Activated naive CD8-positive, alpha-beta T cell (primary cell): ENCODE measurements at regions not wholly inside any gene's neighbourhood (a gene's known extent, or its start where the extent isn't known, plus 50 kb on each side); places are given as distances from the start of the nearest gene placed in this dataset.

Source experiments
- H3K27ac Mint-ChIP-seq: one replicate; pipeline ENCODE4 v1.8.0; 2021; ENCODE audit warnings: mixed read lengths
- H3K27me3 Mint-ChIP-seq: one replicate; pipeline ENCODE4 v1.8.0; 2021; ENCODE audit warnings: mixed read lengths
- H3K36me3 Mint-ChIP-seq: one replicate; pipeline ENCODE4 v1.8.0; 2021; ENCODE audit warnings: mixed read lengths
- H3K4me1 Mint-ChIP-seq: one replicate; pipeline ENCODE4 v1.8.0; 2021; ENCODE audit warnings: low read depth, mixed read lengths
- H3K4me3 Mint-ChIP-seq: one replicate; pipeline ENCODE4 v1.8.0; 2021; ENCODE audit warnings: mild to moderate bottlenecking, mixed read lengths
- H3K9me3 Mint-ChIP-seq: one replicate; pipeline ENCODE4 v1.8.0; 2021; ENCODE audit warnings: low read depth, mixed read lengths

DNA sequence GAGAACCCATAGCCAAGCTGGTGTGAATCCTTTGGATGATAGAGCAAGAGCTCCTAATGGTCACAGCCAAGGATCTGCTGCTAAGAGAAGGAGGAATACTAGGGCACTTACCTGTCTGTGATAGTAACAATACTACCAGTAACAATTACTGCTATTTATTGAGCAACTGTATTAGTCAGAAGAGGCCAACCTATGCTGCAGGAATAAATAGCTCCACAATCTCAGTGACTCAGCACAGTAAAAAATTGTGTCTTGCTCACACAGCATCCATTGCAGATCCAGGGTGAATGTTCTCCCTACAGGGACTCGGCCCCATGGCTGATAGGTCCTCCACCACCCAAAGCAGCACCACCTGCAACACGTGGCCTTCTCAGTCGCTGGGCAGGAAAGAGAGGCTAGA lies 257.6 kb upstream of the ZMIZ1 start:
- Mint-ChIP-seq H3K9me3 (no peaks in the 10 kb centered on the region), H3K4me1 (no peaks in the 10 kb centered on the region), H3K36me3 (no peaks in the 10 kb centered on the region), H3K27ac (no peak overlapping the region), H3K4me3 (no peak overlapping the region), H3K27me3 (no peaks in the 10 kb centered on the region)

DNA sequence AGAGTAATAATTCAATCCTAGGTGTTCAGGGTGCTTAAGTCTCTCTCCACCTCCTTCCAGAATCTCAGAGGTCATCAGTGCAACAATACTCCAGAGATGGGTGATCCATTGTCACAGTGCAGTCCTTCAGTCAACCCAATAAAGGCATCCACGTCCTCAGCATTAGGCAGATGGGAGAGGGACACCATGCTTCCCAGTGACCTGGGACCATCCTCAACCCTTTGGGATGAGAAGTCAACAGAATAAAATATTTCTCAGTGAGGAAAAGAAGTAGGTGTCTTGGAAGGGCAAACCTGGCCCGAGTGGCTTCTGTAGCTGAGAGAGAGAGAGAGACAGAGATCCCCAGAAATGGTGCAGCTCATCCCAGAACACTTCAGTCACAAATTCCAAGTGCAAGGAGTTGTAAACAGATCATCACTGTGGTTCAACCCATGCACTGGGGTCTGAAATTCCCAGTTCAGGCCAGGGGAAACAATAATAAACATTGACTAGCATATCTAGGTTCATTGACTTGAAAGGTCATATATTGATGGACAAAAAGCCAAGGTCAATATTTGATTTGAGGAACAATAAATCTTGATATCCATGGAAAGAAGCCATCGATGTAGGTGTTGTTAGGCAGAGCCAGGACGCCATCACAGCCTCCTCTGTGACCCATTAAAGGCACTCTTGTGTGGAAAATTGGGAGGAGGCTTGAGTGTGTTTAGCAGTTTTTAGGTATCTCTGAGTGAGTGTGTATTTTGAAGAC lies 256.0 kb upstream of the ZMIZ1 start:
- Mint-ChIP-seq H3K9me3 (no peaks in the 10 kb centered on the region), H3K27me3 (no peaks in the 10 kb centered on the region), H3K4me1 (no peaks in the 10 kb centered on the region), H3K27ac (no peak overlapping the region), H3K4me3 (no peak overlapping the region), H3K36me3 (no peaks in the 10 kb centered on the region)

DNA sequence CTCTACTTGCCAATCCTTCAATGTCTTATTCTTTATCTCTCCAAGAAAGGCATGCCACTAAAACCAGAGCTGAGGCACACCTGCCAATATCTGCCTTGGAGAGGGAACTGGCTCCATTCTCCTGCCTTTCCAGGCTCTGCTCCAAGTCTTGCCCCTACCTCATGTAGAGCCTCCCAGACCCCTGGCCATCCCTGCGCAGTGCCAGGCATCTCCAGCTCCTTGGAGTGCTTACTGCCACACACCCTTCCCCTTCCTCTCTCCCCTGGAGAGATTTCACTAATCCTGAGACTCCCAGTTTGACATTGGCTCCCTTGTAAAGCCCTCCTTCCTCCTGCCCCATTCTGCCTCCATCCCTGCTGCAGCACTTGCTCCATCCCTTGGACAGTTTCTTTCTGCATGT lies 255.2 kb upstream of the ZMIZ1 start:
- no peak overlapping the region for H3K4me3 Mint-ChIP-seq
- H3K36me3 Mint-ChIP-seq: no peaks in the 10 kb centered on the region

DNA sequence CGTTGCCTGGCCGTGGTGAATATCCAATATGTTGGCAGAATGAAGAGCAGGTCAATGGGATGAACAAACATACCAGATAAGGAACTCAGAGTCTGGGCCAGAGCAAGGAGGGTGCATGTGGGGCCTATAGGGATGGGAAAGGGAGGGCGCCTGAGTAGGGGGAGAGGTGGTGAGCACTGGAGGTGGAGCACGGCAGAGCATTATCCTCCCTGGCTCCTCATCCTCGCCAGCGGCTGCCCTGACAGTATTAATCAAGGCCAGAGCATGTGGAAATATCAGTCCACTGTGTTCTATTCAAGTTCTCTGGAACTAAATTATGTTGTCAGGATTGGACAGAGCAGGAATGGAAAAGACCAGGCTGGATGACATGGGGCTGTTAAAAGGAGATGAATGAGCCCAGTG lies 254.8 kb upstream of the ZMIZ1 start:
- Mint-ChIP-seq H3K4me1 (no peaks in the 10 kb centered on the region), H3K27ac (no peak overlapping the region), H3K9me3 (no peaks in the 10 kb centered on the region), H3K27me3 (no peaks in the 10 kb centered on the region), H3K4me3 (no peak overlapping the region), H3K36me3 (no peaks in the 10 kb centered on the region)

More for the DNA sequence above, 255.2 kb upstream of the ZMIZ1 start:
- H3K27ac Mint-ChIP-seq: no peak overlapping the region
- no peaks in the 10 kb centered on the region for H3K9me3 Mint-ChIP-seq
- H3K27me3 Mint-ChIP-seq: no peaks in the 10 kb centered on the region
- H3K4me1 Mint-ChIP-seq: no peaks in the 10 kb centered on the region

DNA sequence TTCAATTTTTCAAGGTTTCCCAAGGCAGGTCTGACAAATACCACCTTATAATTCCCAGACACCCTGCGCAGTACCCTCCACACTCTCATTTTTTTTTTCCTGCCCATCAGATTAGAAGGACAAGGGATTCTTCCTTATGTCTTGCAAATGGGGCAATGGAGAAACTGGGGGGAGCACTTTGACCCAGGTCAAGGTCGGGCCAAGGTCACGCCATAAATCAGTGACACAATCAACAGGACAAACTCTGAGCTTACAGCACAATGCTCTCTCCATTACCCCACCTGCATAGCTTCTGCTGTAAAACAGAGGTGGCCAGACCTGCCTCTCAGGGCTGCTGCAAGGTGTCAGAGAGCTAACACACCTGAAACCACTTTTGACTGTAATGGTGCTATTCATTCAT lies 254.4 kb upstream of the ZMIZ1 start:
- Mint-ChIP-seq H3K27ac (no peak overlapping the region), H3K9me3 (no peaks in the 10 kb centered on the region), H3K27me3 (no peaks in the 10 kb centered on the region), H3K4me1 (no peaks in the 10 kb centered on the region), H3K36me3 (no peaks in the 10 kb centered on the region), H3K4me3 (no peak overlapping the region)

DNA sequence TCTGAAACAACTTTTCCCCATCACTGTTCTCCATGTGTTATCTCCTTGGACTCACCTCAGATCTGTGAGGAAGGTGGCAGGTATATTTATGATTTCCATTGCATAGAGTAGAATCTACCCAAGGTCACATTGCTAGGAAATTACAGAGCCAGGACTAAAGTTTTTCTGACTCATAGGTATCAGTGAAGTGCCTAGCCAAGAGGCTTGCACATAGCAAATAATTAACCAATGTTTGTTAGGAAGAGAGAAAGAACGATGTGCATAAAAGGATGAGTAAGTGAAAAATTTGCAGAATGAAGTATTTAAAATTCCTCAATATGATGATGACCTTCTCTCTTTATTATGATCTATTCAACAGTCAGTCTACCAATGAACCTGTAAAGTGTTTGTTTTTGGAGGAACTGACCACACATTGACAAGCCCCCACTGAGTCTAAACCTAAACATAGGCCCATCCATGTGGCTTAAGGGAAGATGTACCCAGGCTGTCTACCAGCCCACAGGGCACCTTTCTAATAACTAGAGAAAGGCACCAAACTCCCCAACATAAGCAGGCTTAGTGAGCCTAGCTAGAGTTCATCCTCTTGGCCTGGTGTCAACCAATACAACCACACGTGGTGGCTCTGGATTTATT lies 252.9 kb upstream of the ZMIZ1 start:
- H3K4me1 Mint-ChIP-seq: no peaks in the 10 kb centered on the region
- H3K27ac Mint-ChIP-seq: no peak overlapping the region

DNA sequence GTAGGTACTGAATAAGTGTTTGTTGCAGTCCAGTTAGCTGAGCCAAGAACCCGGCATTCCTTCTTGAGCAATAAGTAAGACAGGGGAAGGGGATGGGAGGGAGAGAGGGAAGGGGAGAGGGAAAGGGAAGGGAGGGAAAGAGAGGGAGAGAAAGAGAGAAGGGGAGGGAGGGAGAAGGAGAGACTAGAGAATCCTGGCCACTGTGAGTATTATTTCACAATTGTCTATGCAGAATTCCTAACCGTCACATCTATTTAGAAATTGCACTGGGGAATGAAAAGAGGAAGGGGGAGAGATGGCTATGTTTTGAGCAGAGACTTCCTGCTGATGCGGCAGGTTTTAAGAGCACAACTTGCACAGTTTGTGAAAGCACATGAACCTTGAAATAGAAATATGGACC lies 251.4 kb upstream of the ZMIZ1 start:
- Mint-ChIP-seq H3K27ac (no peak overlapping the region), H3K4me3 (no peak overlapping the region), H3K4me1 (no peaks in the 10 kb centered on the region), H3K36me3 (no peaks in the 10 kb centered on the region), H3K27me3 (no peaks in the 10 kb centered on the region), H3K9me3 (no peaks in the 10 kb centered on the region)

More for the DNA sequence above, 252.9 kb upstream of the ZMIZ1 start:
- no peaks in the 10 kb centered on the region for H3K36me3 Mint-ChIP-seq
- no peaks in the 10 kb centered on the region for H3K9me3 Mint-ChIP-seq
- no peaks in the 10 kb centered on the region for H3K27me3 Mint-ChIP-seq
- no peak overlapping the region for H3K4me3 Mint-ChIP-seq

DNA sequence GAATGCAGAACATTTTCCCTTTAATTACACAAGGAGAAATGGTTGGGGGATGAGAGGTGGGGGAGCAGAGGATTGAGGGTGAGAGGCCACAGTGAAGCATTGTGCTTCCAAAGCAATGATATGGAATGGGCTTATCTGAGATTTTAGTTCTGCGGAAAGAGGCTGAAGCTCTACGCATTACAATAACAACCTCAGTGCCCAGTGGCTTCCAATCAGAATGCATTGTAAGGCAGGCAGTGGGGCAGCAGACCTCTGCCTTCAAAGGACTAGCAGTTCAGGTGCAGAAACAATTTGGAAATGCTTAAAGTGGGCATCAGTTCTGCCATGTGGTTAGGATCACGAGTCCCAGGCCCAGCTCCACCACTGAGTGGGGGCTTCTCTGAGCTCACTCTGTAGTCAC lies 251.0 kb upstream of the ZMIZ1 start:
- no peaks in the 10 kb centered on the region for H3K36me3 Mint-ChIP-seq
- H3K27ac Mint-ChIP-seq: no peak overlapping the region

DNA sequence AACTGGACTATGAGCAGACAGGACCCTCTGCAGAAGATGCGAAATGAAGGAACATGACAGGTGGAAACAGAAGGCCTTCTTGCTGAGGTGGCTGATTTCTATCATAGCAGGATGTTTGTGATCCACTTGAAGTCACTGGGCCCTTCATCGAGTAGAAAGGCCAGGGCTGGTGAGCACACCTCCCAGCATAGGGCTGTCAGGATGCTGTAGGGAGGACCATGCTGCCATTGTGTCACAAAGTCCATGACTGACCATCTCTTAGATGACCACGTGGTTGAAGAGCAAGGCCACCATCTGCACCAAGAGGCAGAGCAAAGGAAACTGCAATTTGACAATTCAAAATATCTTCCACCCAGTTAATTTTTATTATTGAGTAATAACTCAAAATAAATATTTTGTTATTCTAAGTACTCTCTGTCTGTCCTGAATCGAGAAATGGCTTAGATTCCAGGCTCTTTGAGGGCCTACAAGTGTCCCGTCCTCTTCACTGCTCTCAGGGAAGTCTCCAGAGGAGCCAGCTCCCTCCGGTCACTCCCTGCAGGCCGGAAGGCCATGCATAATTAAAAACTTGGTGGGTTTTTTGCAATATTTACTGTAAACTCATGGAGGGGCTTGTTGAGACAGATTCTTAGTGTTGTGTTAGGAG lies 249.3 kb upstream of the ZMIZ1 start:
- H3K27ac Mint-ChIP-seq: no peak overlapping the region
- no peak overlapping the region for H3K4me3 Mint-ChIP-seq
- H3K9me3 Mint-ChIP-seq: no peaks in the 10 kb centered on the region
- H3K36me3 Mint-ChIP-seq: no peaks in the 10 kb centered on the region
- peaks cover 2% of the 10 kb centered on the region for H3K27me3 Mint-ChIP-seq
- no peaks in the 10 kb centered on the region for H3K4me1 Mint-ChIP-seq

More for the DNA sequence above, 251.0 kb upstream of the ZMIZ1 start:
- no peaks in the 10 kb centered on the region for H3K4me1 Mint-ChIP-seq
- no peak overlapping the region for H3K4me3 Mint-ChIP-seq
- H3K27me3 Mint-ChIP-seq: no peaks in the 10 kb centered on the region
- H3K9me3 Mint-ChIP-seq: no peaks in the 10 kb centered on the region

DNA sequence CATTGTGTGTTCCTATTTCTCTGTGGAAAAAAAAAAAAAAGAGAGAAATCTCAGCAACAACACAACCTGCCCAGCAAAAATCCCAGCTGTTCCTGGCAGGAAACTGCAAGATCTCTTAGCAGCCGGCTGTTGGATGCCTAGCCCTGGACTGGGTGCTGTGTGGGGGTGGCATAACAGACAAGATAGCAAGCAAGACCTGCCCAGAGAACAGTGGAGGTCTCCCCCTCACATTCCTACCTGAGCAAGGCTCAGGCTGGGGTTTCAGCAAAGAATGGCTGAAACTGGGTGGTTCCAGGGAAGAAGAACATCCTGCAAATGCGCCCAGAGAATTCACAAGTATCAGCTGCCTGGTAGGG lies 248.8 kb upstream of the ZMIZ1 start:
- Mint-ChIP-seq H3K27me3 (peaks cover 2% of the 10 kb centered on the region), H3K9me3 (no peaks in the 10 kb centered on the region), H3K4me3 (no peak overlapping the region), H3K36me3 (no peaks in the 10 kb centered on the region), H3K27ac (no peak overlapping the region), H3K4me1 (no peaks in the 10 kb centered on the region)

DNA sequence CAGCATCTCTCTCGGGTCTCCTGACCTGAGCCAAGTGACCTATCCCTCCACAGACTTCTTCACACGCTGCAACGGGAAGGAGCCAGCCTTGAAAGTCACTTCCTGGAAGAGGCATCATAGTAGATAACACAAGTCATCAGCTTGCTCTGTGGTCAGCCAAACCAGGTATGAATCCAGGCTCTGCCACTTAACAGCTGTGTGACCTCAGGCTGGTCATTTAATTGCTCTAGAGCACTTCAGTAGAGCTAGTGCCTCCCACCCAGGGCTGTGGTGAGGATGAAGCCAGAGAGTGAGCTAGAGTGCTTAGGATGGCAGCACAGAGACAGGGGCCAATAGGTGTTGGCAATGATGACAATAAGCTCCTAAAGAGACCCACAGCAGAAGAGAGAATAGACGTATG lies 247.7 kb upstream of the ZMIZ1 start:
- Mint-ChIP-seq H3K27me3 (peaks cover 2% of the 10 kb centered on the region), H3K27ac (no peak overlapping the region), H3K4me1 (no peaks in the 10 kb centered on the region), H3K36me3 (no peaks in the 10 kb centered on the region), H3K9me3 (no peaks in the 10 kb centered on the region), H3K4me3 (no peak overlapping the region)

DNA sequence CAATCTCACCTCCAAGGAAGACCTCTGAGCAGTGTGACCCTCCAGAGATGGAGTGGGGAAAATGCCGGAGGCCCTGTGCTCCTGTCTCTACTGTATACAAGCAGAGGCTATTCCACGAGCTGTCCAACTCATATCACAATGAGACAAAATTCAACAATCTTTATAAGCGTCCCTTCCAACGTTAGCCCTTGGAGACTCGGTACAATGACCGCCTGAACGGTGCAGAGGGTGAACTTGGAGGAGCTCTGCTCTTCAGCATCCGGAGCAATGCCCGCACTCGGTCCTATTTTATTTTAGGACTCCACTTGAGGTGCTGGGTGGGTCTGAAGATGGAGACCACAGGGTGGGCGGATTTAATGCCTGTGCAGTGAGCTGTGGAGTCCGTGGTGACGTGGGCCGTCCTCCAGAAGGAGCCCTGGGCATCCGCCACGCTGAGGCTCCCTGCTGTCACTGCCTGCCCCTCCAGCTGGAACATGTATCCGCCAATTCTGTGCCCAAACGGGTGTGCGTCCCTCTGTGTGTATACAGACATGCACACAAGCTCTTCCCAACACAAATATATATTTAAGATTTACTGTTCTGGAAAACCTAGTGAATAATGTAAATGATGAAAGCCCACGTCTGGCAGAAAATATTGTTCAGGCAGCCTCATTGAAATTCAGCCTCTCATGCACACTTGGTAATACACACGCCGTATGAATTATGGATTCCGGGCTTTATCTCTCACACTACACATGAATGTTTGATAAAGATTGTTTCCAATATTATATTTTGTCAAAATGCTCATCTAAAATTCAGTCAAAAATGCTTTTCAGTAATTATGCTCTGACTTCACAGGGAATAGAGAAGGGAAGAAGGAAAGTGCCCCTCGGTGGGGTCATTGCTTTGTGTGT lies 239.9 kb upstream of the ZMIZ1 start:
- Mint-ChIP-seq H3K27me3 (peaks cover 12% of the 10 kb centered on the region), H3K36me3 (peaks cover 4% of the 10 kb centered on the region), H3K4me3 (no peak overlapping the region), H3K9me3 (no peaks in the 10 kb centered on the region), H3K27ac (no peak overlapping the region), H3K4me1 (no peaks in the 10 kb centered on the region)

DNA sequence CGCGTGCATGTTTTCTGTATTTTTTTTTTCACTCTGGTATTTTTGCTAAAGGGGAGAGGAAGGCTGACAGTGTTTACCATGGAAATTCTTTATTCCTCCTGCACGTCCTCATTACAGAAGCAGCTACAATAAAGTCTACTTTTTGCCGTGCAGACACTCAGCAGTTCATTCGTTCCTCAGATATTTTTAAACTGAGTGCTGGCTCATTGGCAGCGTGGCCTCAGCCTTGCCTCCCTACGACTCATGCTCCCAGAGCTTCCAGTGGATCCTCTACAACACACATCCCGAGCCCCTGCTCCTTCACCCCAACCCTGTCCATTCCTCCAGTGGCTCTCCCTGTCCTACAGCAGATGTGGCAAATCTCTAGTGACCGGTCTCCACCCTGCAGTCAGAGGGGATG lies 239.2 kb upstream of the ZMIZ1 start:
- Mint-ChIP-seq H3K36me3 (peaks cover 4% of the 10 kb centered on the region), H3K27me3 (peaks cover 11% of the 10 kb centered on the region), H3K27ac (no peak overlapping the region), H3K4me1 (no peaks in the 10 kb centered on the region), H3K4me3 (no peak overlapping the region), H3K9me3 (no peaks in the 10 kb centered on the region)

DNA sequence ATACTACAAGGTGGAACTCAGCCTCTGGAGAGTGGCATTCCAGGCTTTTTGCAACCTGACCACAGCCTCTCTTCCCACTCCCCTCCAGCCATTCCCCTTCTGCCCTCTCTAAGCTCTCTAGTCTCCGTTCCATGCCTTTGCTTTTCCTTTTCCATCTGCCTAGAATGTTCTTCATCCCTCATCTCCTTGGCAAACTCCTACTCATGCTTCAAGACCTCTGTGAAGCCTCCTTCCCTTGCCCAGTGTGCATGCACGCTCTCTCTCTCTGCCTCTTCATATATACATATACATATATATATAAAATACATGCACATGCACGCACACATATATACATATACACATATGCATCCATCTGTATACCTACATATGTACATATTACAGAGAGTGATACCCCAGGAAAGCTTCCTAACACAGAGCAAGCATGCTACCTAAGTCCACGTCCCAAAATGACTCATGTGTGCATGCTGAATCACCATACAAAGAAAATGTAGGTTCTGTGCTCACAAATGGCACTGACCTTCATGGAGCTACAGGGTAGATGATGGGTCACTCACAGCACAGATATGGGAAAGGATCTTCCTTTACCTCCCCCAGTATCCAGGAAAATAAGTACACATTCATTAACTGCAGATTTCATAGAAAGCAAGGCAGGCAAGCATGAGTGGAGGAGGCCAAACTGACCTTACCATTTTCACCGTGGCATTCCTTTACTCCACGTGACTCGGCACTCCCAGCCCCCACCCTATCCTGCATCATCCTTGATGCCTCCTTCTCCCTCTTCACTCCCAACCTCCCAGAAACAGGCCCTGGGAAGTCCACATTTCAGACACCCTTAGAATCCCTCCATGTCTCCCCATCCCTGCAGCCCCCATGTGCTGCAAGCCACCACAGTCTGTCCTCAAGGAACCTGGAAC lies 238.4 kb upstream of the ZMIZ1 start:
- Mint-ChIP-seq H3K27me3 (peaks cover 12% of the 10 kb centered on the region), H3K4me3 (no peak overlapping the region), H3K4me1 (no peaks in the 10 kb centered on the region), H3K27ac (no peak overlapping the region), H3K9me3 (no peaks in the 10 kb centered on the region), H3K36me3 (peaks cover 4% of the 10 kb centered on the region)
